Endothelial cell of umbilical vein (primary cell): ENCODE measurements at regions not wholly inside any gene's neighbourhood (a gene's known extent, or its start where the extent isn't known, plus 50 kb on each side); places are given as distances from the start of the nearest gene placed in this dataset. TPM values are rescaled to one million over a fixed set of nuclear protein-coding genes. Genes with fewer than 3 reads are reported as not detected.

Experiments
- BruUV-seq: library from RNA; stranded (reverse); fragments of 400-500 nt; replicated peaks from 2 replicates; lab custom pipeline; 2021; lab: Mats Ljungman, UMichigan
- CTCF ChIA-PET: fragments of 300-600, 350-600 bp; sonication (Branson Sonifier 250); formaldehyde crosslinking; loops from one replicate; lab custom pipeline; 2021; ENCODE audit warnings: antibody characterized with exemption, inconsistent platforms; lab: Charles Lee
- POLR2A ChIA-PET: fragments of 300-600, 350-600 bp; sonication (Branson Sonifier 250); formaldehyde crosslinking; loops from one replicate; lab custom pipeline; 2021; ENCODE audit warnings: antibody characterized with exemption, inconsistent platforms; lab: Charles Lee
- DNase-seq: peaks from one replicate; pipeline ENCODE4 v3.0.0-alpha.2; 2011; ENCODE audit warnings: low read depth, low spot score
- FAIRE-seq: peaks from 2 replicates; lab custom pipeline; 2011; peaks lifted over from hg19 to GRCh38; lab: Jason Lieb, UNC
- H2AFZ ChIP-seq: 2 replicates; pipeline ENCODE4 v1.6.0; 2012; ENCODE audit warnings: low read depth, low read length, control low read depth, inconsistent platforms
- H3K27ac ChIP-seq: 2 replicates; pipeline ENCODE4 v1.5.1; 2011; ENCODE audit warnings: low read depth, mild to moderate bottlenecking, control low read depth, low read length, moderate library complexity; ENCODE audit not compliant: insufficient read depth
- H3K27me3 ChIP-seq, 2 experiments: 2 replicates each; pipeline versions ENCODE4 v1.6.0 to v1.6.1; 2011; ENCODE audit warnings: low read length in 2 of 2, mixed read lengths in 1 of 2; ENCODE audit not compliant: control insufficient read depth in 2 of 2, insufficient read depth in 2 of 2
- H3K36me3 ChIP-seq, 2 experiments: 2 replicates in 1 of 2; 3 replicates in 1 of 2; pipeline ENCODE4 v1.5.1; 2011; ENCODE audit warnings: low read length in 2 of 2, mild to moderate bottlenecking in 1 of 2, moderate library complexity in 1 of 2; ENCODE audit not compliant: control insufficient read depth in 2 of 2, insufficient read depth in 2 of 2; ENCODE audit errors: extremely low read depth in 1 of 2
- H3K4me1 ChIP-seq: 3 replicates; pipeline ENCODE4 v1.5.1; 2011; ENCODE audit warnings: mild to moderate bottlenecking, low read length; ENCODE audit not compliant: control insufficient read depth, insufficient read depth; ENCODE audit errors: extremely low read depth
- H3K4me2 ChIP-seq: 2 replicates; pipeline ENCODE4 v1.6.1; 2011; ENCODE audit warnings: low read length, control low read depth, mixed read lengths; ENCODE audit not compliant: insufficient read depth
- H3K4me3 ChIP-seq, 3 experiments: fragments of 200-600 bp in 1 of 3; sonication (generic), shearing (Covaris generic) in 1 of 3; replicated peaks in 1 of 3; 2 replicates each; pipeline ENCODE4 v1.5.1; 2011 to 2016; ENCODE audit warnings: control low read depth in 3 of 3, low read length in 3 of 3, mild to moderate bottlenecking in 2 of 3, inconsistent platforms in 1 of 3, low read depth in 1 of 3, moderate library complexity in 1 of 3; ENCODE audit not compliant: insufficient read depth in 1 of 3
- H3K79me2 ChIP-seq: 2 replicates; pipeline ENCODE4 v1.6.0; 2012; ENCODE audit warnings: low read length, inconsistent platforms; ENCODE audit not compliant: control insufficient read depth, insufficient read depth
- H3K9ac ChIP-seq: replicated peaks from 2 replicates; pipeline ENCODE3; 2011; ENCODE audit warnings: low read length, control low read depth; ENCODE audit not compliant: insufficient read depth; ENCODE audit errors: extremely low read depth
- H3K9me1 ChIP-seq: replicated peaks from 3 replicates; pipeline ENCODE4 v1.6.0; 2011; ENCODE audit warnings: mild to moderate bottlenecking, low read length; ENCODE audit not compliant: control insufficient read depth, insufficient read depth; ENCODE audit errors: extremely low read depth
- H3K9me3 ChIP-seq: replicated peaks from 2 replicates; pipeline ENCODE4 v1.5.1; 2012; ENCODE audit warnings: low read length, inconsistent platforms; ENCODE audit not compliant: control insufficient read depth, insufficient read depth
- H4K20me1 ChIP-seq: replicated peaks from 2 replicates; pipeline ENCODE3; 2011; ENCODE audit warnings: mild to moderate bottlenecking, low read length; ENCODE audit not compliant: control insufficient read depth, insufficient read depth; ENCODE audit errors: extremely low read depth
- CTCF ChIP-seq, 2 donors: IDR thresholded peaks; 1 replicate in 1 of 2; 2 replicates in 1 of 2; pipeline ENCODE4 v1.5.1; 2011; ENCODE audit warnings: low read length in 2 of 2, mild to moderate bottlenecking in 2 of 2, moderate library complexity in 2 of 2, control low read depth in 1 of 2, inconsistent platforms in 1 of 2, low read depth in 1 of 2; ENCODE audit not compliant: insufficient read depth in 1 of 2; ENCODE audit errors: extremely low read depth in 1 of 2
- EZH2 ChIP-seq: IDR thresholded peaks from 2 replicates; pipeline ENCODE4 v1.6.1; 2012; ENCODE audit warnings: borderline replicate concordance, low read depth, mild to moderate bottlenecking, moderate library complexity, low read length, inconsistent platforms; ENCODE audit not compliant: severe bottlenecking
- FOS ChIP-seq: IDR thresholded peaks from 2 replicates; pipeline ENCODE4 v1.6.1; 2011; ENCODE audit warnings: mild to moderate bottlenecking, low read length, moderate library complexity, borderline replicate concordance; ENCODE audit not compliant: insufficient read depth
- GATA2 ChIP-seq: IDR thresholded peaks from 2 replicates; pipeline ENCODE4 v1.7.0; 2011; ENCODE audit warnings: low read depth, mild to moderate bottlenecking, moderate library complexity, mixed read lengths, low read length; ENCODE audit not compliant: insufficient read length, insufficient read depth
- JUN ChIP-seq: IDR thresholded peaks from 2 replicates; pipeline ENCODE4 v1.6.1; 2011; ENCODE audit warnings: borderline replicate concordance, low read depth; ENCODE audit not compliant: insufficient read length, insufficient read depth
- MAX ChIP-seq: IDR thresholded peaks from 2 replicates; pipeline ENCODE4 v1.6.1; 2011; ENCODE audit not compliant: insufficient read depth, insufficient read length
- MYC ChIP-seq: IDR thresholded peaks from one replicate; pipeline ENCODE4 v1.6.1; 2011; ENCODE audit warnings: mild to moderate bottlenecking, low read depth, low read length
- POLR2A ChIP-seq: IDR thresholded peaks from 2 replicates; pipeline ENCODE4 v1.6.1; 2012; ENCODE audit warnings: low read depth, mild to moderate bottlenecking, control low read depth, low read length
- POLR2AphosphoS5 ChIP-seq: IDR thresholded peaks from 2 replicates; pipeline ENCODE4 v1.6.1; 2012; ENCODE audit warnings: low read depth, mild to moderate bottlenecking, control low read depth, low read length, moderate library complexity; ENCODE audit not compliant: insufficient read depth
- dilution Hi-C: fragments of 300-500 bp; cut with MboI; formaldehyde crosslinking; loops from one replicate; pipeline ENCODE4 v1.15.0; 2019; ENCODE audit warnings: low sequenced_read_pairs; ENCODE audit not compliant: extremely low pct_ligation_motif_present
- intact Hi-C: fragments of 100-400 bp; cut with micrococcal nuclease; formaldehyde crosslinking; loops from one replicate; pipeline ENCODE4 v1.10.0; 2022
- small RNA-seq: library from RNA; depleted of rRNA; stranded (forward); fragments of <200 nt; gene quantifications from one replicate; pipeline ENCODE3, GENCODE V24; 2012; ENCODE audit warnings: low replicate concordance, low read depth; ENCODE audit not compliant: insufficient read depth, insufficient read length

GRCh38 chr1:233561708-233562426, 52.0 kb upstream of the KCNK1 start:
- dilution Hi-C loops (no loop called here), intact Hi-C loops (no loop called here)
- H3K79me2 ChIP-seq: no peaks in the 10 kb centered on the region
- no peak overlapping the region for H3K27ac ChIP-seq
- no peaks in the 10 kb centered on the region for H3K4me1 ChIP-seq
- no peak for DNase-seq
- no peak for TF ChIP-seq MYC
- TF ChIP-seq MAX: no peak
- TF ChIP-seq CTCF (IDR thresholded peaks at IDR 0.05; ENCODE audit: extremely low read depth in 1 of 2, insufficient read depth in 1 of 2, low read depth in 1 of 2, low read length in 2 of 2): no peak
- TF ChIP-seq EZH2: no peak
- TF ChIP-seq GATA2: no peak
- TF ChIP-seq POLR2A: no peak
- no peak for TF ChIP-seq POLR2AphosphoS5
- no peak for TF ChIP-seq JUN
- TF ChIP-seq FOS: no peak
- no peak overlapping the region for H3K4me3 ChIP-seq
- POLR2A ChIA-PET: no interaction called here
- no peaks in the 10 kb centered on the region for H4K20me1 ChIP-seq
- no peak overlapping the region for H3K9ac ChIP-seq
- BruUV-seq: no TSS peak
- H3K9me3 ChIP-seq: no peaks in the 10 kb centered on the region
- H3K36me3 ChIP-seq: no peaks in the 10 kb centered on the region
- FAIRE-seq: no peak
- CTCF ChIA-PET: no interaction called here
- no peaks in the 10 kb centered on the region for H3K9me1 ChIP-seq
- no peak overlapping the region for H3K4me2 ChIP-seq
- no peaks in the 10 kb centered on the region for H3K27me3 ChIP-seq
- H2AFZ ChIP-seq: no peak overlapping the region

Small RNA genes in the stretch of these regions (small RNA-seq; reads per million reads assigned to genes)
- gene RNU4-77P: not detected
